ENCODE measurements at regions not wholly inside any gene's neighbourhood (a gene's known extent, or its start where the extent isn't known, plus 50 kb on each side); places are given as distances from the start of the nearest gene placed in this dataset.

- H3K9me3 Mint-ChIP-seq: peaks cover 3% of the 10 kb centered on the region; the same call in 1 of the 2 replicates
- no peaks in the 10 kb centered on the region for H3K36me3 Mint-ChIP-seq
- ChIA-PET CTCF (no interaction called here), POLR2A (interaction anchor here (0.6 kb wide), 1 partner anchor 102 kb away, joined by 3 read pairs; no protein-coding TSS in a partner anchor)
- DNase-seq (ENCODE audit: low spot score) (no peak), ATAC-seq (no peak)
- H3K27ac Mint-ChIP-seq: no peak overlapping the region
- no peak overlapping the region for H3K4me3 Mint-ChIP-seq
- peaks cover 9% of the 10 kb centered on the region for H3K4me1 Mint-ChIP-seq
- H3K27me3 Mint-ChIP-seq (ENCODE audit: low read depth): no peaks in the 10 kb centered on the region
- TF ChIP-seq, protein P1, sequence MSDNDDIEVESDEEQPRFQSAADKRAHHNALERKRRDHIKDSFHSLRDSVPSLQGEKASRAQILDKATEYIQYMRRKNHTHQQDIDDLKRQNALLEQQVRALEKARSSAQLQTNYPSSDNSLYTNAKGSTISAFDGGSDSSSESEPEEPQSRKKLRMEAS (CRISPR knock-in tag; IDR thresholded peaks at IDR 0.05): no peak
- no peak for TF ChIP-seq NR3C1 (CRISPR knock-in tag; conservative IDR thresholded peaks at IDR 0.05; ENCODE audit: low read depth)
- no peak for TF ChIP-seq IRF1 (CRISPR knock-in tag; IDR thresholded peaks at IDR 0.05)
- TF ChIP-seq ZNF416 (CRISPR knock-in tag; IDR thresholded peaks at IDR 0.05): no peak
- no peak for TF ChIP-seq SMAD3 (CRISPR knock-in tag; IDR thresholded peaks at IDR 0.05; ENCODE audit: borderline replicate concordance)
- TF ChIP-seq, protein P2, sequence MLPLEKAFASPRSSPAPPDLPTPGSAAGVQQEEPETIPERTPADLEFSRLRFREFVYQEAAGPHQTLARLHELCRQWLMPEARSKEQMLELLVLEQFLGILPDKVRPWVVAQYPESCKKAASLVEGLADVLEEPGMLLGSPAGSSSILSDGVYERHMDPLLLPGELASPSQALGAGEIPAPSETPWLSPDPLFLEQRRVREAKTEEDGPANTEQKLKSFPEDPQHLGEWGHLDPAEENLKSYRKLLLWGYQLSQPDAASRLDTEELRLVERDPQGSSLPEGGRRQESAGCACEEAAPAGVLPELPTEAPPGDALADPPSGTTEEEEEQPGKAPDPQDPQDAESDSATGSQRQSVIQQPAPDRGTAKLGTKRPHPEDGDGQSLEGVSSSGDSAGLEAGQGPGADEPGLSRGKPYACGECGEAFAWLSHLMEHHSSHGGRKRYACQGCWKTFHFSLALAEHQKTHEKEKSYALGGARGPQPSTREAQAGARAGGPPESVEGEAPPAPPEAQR (CRISPR knock-in tag; IDR thresholded peaks at IDR 0.05): no peak
- no peak for TF ChIP-seq TP53 (CRISPR knock-in tag; IDR thresholded peaks at IDR 0.05)
- no peak for TF ChIP-seq MXD4 (CRISPR knock-in tag; IDR thresholded peaks at IDR 0.05; ENCODE audit: borderline replicate concordance)
- no peak for TF ChIP-seq GRHL2 (CRISPR knock-in tag; IDR thresholded peaks at IDR 0.05; ENCODE audit: insufficient replicate concordance, severe bottlenecking)
- no peak for TF ChIP-seq FOXP4 (CRISPR knock-in tag; IDR thresholded peaks at IDR 0.05)
- no peak for TF ChIP-seq SP1 (CRISPR knock-in tag; conservative IDR thresholded peaks at IDR 0.05)
- TF ChIP-seq, protein P3, sequence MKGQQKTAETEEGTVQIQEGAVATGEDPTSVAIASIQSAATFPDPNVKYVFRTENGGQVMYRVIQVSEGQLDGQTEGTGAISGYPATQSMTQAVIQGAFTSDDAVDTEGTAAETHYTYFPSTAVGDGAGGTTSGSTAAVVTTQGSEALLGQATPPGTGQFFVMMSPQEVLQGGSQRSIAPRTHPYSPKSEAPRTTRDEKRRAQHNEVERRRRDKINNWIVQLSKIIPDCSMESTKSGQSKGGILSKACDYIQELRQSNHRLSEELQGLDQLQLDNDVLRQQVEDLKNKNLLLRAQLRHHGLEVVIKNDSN (CRISPR knock-in tag; IDR thresholded peaks at IDR 0.05): no peak
- no peak for TF ChIP-seq ZNF532 (CRISPR knock-in tag; IDR thresholded peaks at IDR 0.05; ENCODE audit: borderline replicate concordance)
- no peak for TF ChIP-seq ZBTB21 (CRISPR knock-in tag; IDR thresholded peaks at IDR 0.05; ENCODE audit: borderline replicate concordance)
These were observed 336.7 kb upstream of the MAN1A1 start for GRCh38 chr6:119686240-119686639.

DNA sequence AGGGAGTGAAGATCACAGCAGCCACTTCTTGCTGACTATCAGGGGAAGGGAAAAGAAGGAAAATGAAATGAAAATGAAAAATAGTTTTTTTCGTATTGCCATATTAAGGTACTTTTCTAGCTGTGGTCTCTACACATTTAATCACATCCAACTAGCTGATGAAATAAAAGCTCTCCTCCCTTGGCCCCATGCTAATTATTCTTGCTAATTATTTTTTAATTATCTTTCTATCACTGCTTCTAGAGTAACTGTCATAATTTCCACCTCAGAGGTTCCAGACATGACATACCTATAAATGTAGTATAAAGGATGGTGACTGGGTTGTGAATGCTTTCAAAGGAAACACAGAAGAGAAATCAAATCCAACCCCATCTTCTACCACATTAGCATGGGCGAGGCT is 334.1 kb upstream of the MAN1A1 start:
- DNase-seq (ENCODE audit: low spot score) (no peak), ATAC-seq (no peak)
- CTCF ChIA-PET: no interaction called here
- no peak overlapping the region for H3K27ac Mint-ChIP-seq
- no peaks in the 10 kb centered on the region for H3K27me3 Mint-ChIP-seq (ENCODE audit: low read depth)
- no peak overlapping the region for H3K4me3 Mint-ChIP-seq
- H3K36me3 Mint-ChIP-seq: no peaks in the 10 kb centered on the region
- H3K9me3 Mint-ChIP-seq: no peaks in the 10 kb centered on the region
- H3K4me1 Mint-ChIP-seq: no peaks in the 10 kb centered on the region
- no peak for TF ChIP-seq PRDM15 (CRISPR knock-in tag; IDR thresholded peaks at IDR 0.05)
- TF ChIP-seq E2F4 (CRISPR knock-in tag; IDR thresholded peaks at IDR 0.05; ENCODE audit: borderline replicate concordance, low read depth): no peak
- POLR2A ChIA-PET: no interaction called here
